Spleen (tissue), 11 donors: ENCODE measurements at regions not wholly inside any gene's neighbourhood (a gene's known extent, or its start where the extent isn't known, plus 50 kb on each side); places are given as distances from the start of the nearest gene placed in this dataset.

Experiments used
- DNase-seq: peaks from one replicate; pipeline ENCODE4 v3.0.0-alpha.2; 2020
- H3K27ac ChIP-seq, 8 donors: fragments of 200-600 bp; sonication (generic) in 7 of 8; 1 replicate in 4 of 8; 2 replicates in 4 of 8; pipeline versions ENCODE4 v1.5.0 to v1.8.0; 2016 to 2021; ENCODE audit warnings: inconsistent platforms in 4 of 8, mild to moderate bottlenecking in 4 of 8, moderate library complexity in 1 of 8
- H3K27me3 ChIP-seq, 7 donors: fragments of 200-600 bp; sonication (generic) in 6 of 7; replicated peaks in 1 of 7; 1 replicate in 4 of 7; 2 replicates in 3 of 7; pipeline versions ENCODE4 v1.5.0 to v1.8.0; 2016 to 2021; ENCODE audit warnings: inconsistent platforms in 3 of 7, mild to moderate bottlenecking in 1 of 7
- H3K36me3 ChIP-seq, 6 donors: fragments of 200-600 bp; sonication (generic) in 5 of 6; 1 replicate in 4 of 6; 2 replicates in 2 of 6; pipeline versions ENCODE4 v1.5.0 to v1.8.0; 2016 to 2021; ENCODE audit warnings: inconsistent platforms in 2 of 6
- H3K4me1 ChIP-seq, 6 donors: fragments of 200-600 bp; sonication (generic) in 5 of 6; 1 replicate in 3 of 6; 2 replicates in 3 of 6; pipeline versions ENCODE4 v1.5.0 to v1.8.0; 2016 to 2021; ENCODE audit warnings: inconsistent platforms in 3 of 6
- H3K4me3 ChIP-seq, 8 donors: fragments of 200-600 bp; sonication (generic) in 7 of 8; 1 replicate in 4 of 8; 2 replicates in 4 of 8; pipeline versions ENCODE4 v1.5.0 to v1.8.0; 2016 to 2021; ENCODE audit warnings: inconsistent platforms in 4 of 8, mild to moderate bottlenecking in 4 of 8, moderate library complexity in 2 of 8
- H3K9me3 ChIP-seq, 8 donors: fragments of 200-600 bp; sonication (generic) in 7 of 8; 1 replicate in 4 of 8; 2 replicates in 4 of 8; pipeline versions ENCODE4 v1.5.0 to v1.8.0; 2016 to 2021; ENCODE audit warnings: inconsistent platforms in 4 of 8
- POLR2A ChIP-seq, 3 donors: fragments of 450-650 bp; IDR thresholded peaks; one replicate each; pipeline ENCODE4 v1.5.1; 2017; ENCODE audit warnings: antibody characterized with exemption in 3 of 3, mild to moderate bottlenecking in 1 of 3
- POLR2AphosphoS5 ChIP-seq, 3 donors: sonication (generic); formaldehyde crosslinking; IDR thresholded peaks; one replicate each; pipeline ENCODE4 v1.5.1; 2017; ENCODE audit warnings: antibody characterized with exemption in 3 of 3
- WGBS, 5 donors: extraction: QIAGEN DNeasy Blood & Tissue Kit in 3 of 5; methylation state at CpG; one replicate each; pipeline versions ENCODE4 v1.1.5 to v1.1.7; 2013 to 2018; 5-methylcytosine and 5-hydroxymethylcytosine counted together
- intact Hi-C: fragments of 100-400 bp; cut with DNase I; formaldehyde crosslinking; loops from one replicate; pipeline ENCODE4 v1.15.0; 2023; ENCODE audit warnings: low total_unique reads
- TF ChIP-seq, protein P1 (sequence below), 11 experiments: fragments of 200-600 bp in 7 of 11; fragments of 450-650 bp in 4 of 11; sonication (generic) in 4 of 11; IDR thresholded peaks in 8 of 11; conservative IDR thresholded peaks in 3 of 11; 1 replicate in 7 of 11; 2 replicates in 4 of 11; pipeline versions ENCODE4 v1.4.0 to v1.8.0; 2016 to 2021; ENCODE audit warnings: antibody characterized with exemption in 11 of 11, inconsistent platforms in 4 of 11, mild to moderate bottlenecking in 1 of 11
- donor health status: healthy with polysubstance abuse.
- donor health status: DM: no; HTN: no; CAD: no; lungs with moderate emphysema.
- donor health status: DM: no; HTN: no; CAD: no.
- donor health status: Bipolar disorder and iron deficiency.
- donor health status: healthy.
- donor health status: DM: no; HTN: no; CAD: no.
- donor health status: DM: yes; HTN: yes; CAD: no.

DNA sequence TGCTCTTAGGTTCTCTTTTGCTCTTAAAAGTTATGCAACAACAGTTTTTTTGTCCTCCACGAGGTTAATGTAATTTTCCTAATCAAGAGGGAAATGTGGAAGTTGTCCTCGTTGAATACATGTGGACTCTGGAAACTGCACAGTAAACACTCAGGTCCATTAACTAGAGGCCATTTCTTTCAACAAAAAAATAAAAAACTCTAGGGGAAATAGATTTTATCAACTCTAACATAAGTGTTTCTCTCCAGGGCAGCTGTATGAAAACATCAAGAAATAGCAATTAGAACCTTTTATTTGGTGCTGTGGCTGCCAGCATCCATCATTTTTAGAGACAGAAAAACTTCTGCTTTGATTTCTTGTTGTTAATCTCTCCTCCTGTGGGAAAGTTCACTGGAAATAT lies 288.6 kb downstream of the ICE1 start:
- H3K4me3 ChIP-seq = no peak overlapping the region
- H3K9me3 ChIP-seq = peaks cover 0 to 6% (median 0%) of the 10 kb centered on the region in 8 donors
- intact Hi-C loops = no loop called here
- no peak for DNase-seq
- 2 to 11% (median 7%) methylated on average over 2 of the region's 2 CpGs for WGBS, 5 donors
- H3K36me3 ChIP-seq = no peaks in the 10 kb centered on the region
- H3K27me3 ChIP-seq = no peaks in the 10 kb centered on the region
- no peak for TF ChIP-seq POLR2A (IDR thresholded peaks at IDR 0.05)
- TF ChIP-seq, protein P1, sequence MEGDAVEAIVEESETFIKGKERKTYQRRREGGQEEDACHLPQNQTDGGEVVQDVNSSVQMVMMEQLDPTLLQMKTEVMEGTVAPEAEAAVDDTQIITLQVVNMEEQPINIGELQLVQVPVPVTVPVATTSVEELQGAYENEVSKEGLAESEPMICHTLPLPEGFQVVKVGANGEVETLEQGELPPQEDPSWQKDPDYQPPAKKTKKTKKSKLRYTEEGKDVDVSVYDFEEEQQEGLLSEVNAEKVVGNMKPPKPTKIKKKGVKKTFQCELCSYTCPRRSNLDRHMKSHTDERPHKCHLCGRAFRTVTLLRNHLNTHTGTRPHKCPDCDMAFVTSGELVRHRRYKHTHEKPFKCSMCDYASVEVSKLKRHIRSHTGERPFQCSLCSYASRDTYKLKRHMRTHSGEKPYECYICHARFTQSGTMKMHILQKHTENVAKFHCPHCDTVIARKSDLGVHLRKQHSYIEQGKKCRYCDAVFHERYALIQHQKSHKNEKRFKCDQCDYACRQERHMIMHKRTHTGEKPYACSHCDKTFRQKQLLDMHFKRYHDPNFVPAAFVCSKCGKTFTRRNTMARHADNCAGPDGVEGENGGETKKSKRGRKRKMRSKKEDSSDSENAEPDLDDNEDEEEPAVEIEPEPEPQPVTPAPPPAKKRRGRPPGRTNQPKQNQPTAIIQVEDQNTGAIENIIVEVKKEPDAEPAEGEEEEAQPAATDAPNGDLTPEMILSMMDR (IDR thresholded peaks at IDR 0.05 in 8 of 11, conservative IDR thresholded peaks at IDR 0.05 in 3 of 11) = no peak
- no peak for TF ChIP-seq POLR2AphosphoS5 (IDR thresholded peaks at IDR 0.05)
- peak overlapping the region in 3 of 8 donors; percentile 29 to 39 (median 33) for H3K27ac ChIP-seq
- H3K4me1 ChIP-seq = no peaks in the 10 kb centered on the region

DNA sequence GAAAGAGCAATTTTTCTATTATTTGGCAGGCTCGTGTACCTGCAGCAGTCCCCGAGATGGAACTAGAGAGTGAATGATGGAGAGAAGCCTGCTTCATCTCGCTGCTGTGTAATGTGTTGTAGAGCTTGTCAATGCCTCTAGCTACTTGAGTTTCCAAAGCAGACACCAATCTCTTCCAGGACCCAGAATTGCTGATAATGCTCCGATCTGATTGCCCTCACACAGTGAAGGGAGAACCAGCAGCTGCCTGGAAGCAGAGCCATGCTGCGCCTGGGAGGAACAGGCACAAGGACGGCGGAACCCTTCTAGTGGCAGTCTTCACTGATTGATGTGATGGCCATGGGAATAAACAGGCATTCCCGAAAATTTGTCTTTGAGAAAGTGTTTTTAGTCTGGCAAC lies 288.0 kb downstream of the ICE1 start:
- no peak for TF ChIP-seq POLR2A (IDR thresholded peaks at IDR 0.05)
- TF ChIP-seq, protein P1 (IDR thresholded peaks at IDR 0.05 in 8 of 11, conservative IDR thresholded peaks at IDR 0.05 in 3 of 11) = no peak
- no peak for TF ChIP-seq POLR2AphosphoS5 (IDR thresholded peaks at IDR 0.05)
- DNase-seq = no peak
- intact Hi-C loops = no loop called here
- Histone ChIP-seq H3K4me1 (no peaks in the 10 kb centered on the region), H3K9me3 (peaks cover 0 to 6% (median 0%) of the 10 kb centered on the region in 8 donors), H3K27me3 (no peaks in the 10 kb centered on the region), H3K4me3 (no peak overlapping the region), H3K27ac (peak overlapping the region in 4 of 8 donors; percentile 4 to 39 (median 31)), H3K36me3 (no peaks in the 10 kb centered on the region)
- WGBS, 5 donors = 68 to 86% (median 79%) methylated on average over 8 of the region's 8 CpGs

DNA sequence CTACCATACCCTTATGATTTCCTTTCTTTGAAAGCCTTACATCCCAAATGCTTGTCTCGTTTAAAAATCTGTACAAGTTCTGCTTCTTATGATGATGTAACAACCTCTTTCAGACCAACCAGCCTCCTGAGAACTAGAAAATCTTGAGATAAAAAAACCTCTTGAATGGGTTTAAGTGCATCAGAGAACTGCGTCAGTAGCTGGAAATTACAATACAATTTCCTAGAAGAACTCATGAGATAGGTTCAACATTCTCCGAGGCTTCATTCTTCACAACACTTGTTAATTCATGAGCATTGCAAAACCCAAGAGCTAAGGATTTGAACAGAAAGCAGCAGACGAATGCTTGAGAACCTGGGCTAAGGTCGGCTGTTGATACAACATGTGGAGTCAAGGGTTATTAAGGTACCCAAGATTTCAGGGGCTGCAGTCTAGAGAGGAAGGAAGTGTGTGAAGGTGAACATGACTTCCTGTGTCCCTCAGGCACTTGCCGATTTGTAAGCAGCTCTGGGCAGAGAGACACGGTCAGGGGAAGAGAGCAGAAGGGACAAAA lies 286.0 kb downstream of the ICE1 start:
- Histone ChIP-seq H3K27ac (no peak overlapping the region), H3K36me3 (no peaks in the 10 kb centered on the region), H3K27me3 (no peaks in the 10 kb centered on the region), H3K4me1 (no peaks in the 10 kb centered on the region), H3K9me3 (peaks cover 0 to 6% (median 0%) of the 10 kb centered on the region in 8 donors), H3K4me3 (no peak overlapping the region)
- intact Hi-C loops = no loop called here
- WGBS, 5 donors = 53 to 69% (median 64%) methylated on average over 7 of the region's 7 CpGs
- no peak for DNase-seq
- TF ChIP-seq, protein P1 (IDR thresholded peaks at IDR 0.05 in 8 of 11, conservative IDR thresholded peaks at IDR 0.05 in 3 of 11) = no peak
- TF ChIP-seq POLR2A (IDR thresholded peaks at IDR 0.05) (no peak), POLR2AphosphoS5 (IDR thresholded peaks at IDR 0.05) (no peak)

DNA sequence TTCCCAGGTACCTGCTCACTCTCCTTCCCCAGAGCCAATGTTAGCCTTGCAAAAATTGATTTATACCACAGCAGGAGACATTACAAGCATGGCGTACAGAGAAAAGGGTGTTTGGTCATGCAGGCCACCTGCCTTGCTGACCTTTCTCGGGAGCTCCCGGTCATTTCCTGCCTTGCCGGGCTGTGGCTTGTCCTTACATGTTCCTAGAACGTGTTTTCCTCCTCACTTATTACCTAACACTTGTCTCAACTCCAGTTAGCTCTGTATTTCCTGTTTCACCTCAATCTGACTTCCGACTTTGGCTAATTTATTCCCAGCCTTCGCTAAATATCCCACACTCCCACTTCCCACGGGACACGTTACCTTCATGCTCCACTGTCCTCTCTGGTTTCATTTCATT lies 282.5 kb downstream of the ICE1 start:
- no peak for DNase-seq
- no peaks in the 10 kb centered on the region for H3K4me1 ChIP-seq

More for the DNA sequence above, 282.5 kb downstream of the ICE1 start:
- no peak overlapping the region for H3K4me3 ChIP-seq
- peaks cover 0 to 6% (median 0%) of the 10 kb centered on the region in 8 donors for H3K9me3 ChIP-seq
- no peaks in the 10 kb centered on the region for H3K36me3 ChIP-seq
- H3K27me3 ChIP-seq = no peaks in the 10 kb centered on the region
- H3K27ac ChIP-seq = peak overlapping the region in 3 of 8 donors; percentile 14 to 43 (median 24)
- intact Hi-C loops = no loop called here
- TF ChIP-seq, protein P1 (IDR thresholded peaks at IDR 0.05 in 8 of 11, conservative IDR thresholded peaks at IDR 0.05 in 3 of 11) = no peak
- TF ChIP-seq POLR2AphosphoS5 (IDR thresholded peaks at IDR 0.05) (no peak), POLR2A (IDR thresholded peaks at IDR 0.05) (no peak)
- WGBS, 5 donors = 35 to 39% (median 37%) methylated on average over 9 of the region's 9 CpGs
